ENCODE measurements at regions not wholly inside any gene's neighbourhood (a gene's known extent, or its start where the extent isn't known, plus 50 kb on each side); places are given as distances from the start of the nearest gene placed in this dataset.

- Histone ChIP-seq H2AFZ (ENCODE audit: low read depth, low read length, severe bottlenecking) (no peak overlapping the region), H3K36me3 (ENCODE audit: low read length) (no peaks in the 10 kb centered on the region), H3K9me3 (ENCODE audit: insufficient read depth, low read length) (no peaks in the 10 kb centered on the region), H3K9me2 (replicated peaks; ENCODE audit: insufficient read depth, low read length) (no peaks in the 10 kb centered on the region), H3K27me3 (ENCODE audit: low read length) (no peaks in the 10 kb centered on the region), H4K20me1 (ENCODE audit: low read depth, low read length) (no peaks in the 10 kb centered on the region), H3K9ac (ENCODE audit: low read length) (no peak overlapping the region), H3F3A (ENCODE audit: insufficient read depth) (no peaks in the 10 kb centered on the region), H3K4me2 (ENCODE audit: low read depth, low read length, poor library complexity, severe bottlenecking) (no peak overlapping the region), H3K79me2 (ENCODE audit: insufficient read depth, low read length) (no peaks in the 10 kb centered on the region), H3K27ac (ENCODE audit: low read depth, low read length) (no peak overlapping the region), H3K4me3 (ENCODE audit: insufficient read depth, low read length, poor library complexity, severe bottlenecking) (no peak overlapping the region)
- TF ChIP-seq, protein P1, sequence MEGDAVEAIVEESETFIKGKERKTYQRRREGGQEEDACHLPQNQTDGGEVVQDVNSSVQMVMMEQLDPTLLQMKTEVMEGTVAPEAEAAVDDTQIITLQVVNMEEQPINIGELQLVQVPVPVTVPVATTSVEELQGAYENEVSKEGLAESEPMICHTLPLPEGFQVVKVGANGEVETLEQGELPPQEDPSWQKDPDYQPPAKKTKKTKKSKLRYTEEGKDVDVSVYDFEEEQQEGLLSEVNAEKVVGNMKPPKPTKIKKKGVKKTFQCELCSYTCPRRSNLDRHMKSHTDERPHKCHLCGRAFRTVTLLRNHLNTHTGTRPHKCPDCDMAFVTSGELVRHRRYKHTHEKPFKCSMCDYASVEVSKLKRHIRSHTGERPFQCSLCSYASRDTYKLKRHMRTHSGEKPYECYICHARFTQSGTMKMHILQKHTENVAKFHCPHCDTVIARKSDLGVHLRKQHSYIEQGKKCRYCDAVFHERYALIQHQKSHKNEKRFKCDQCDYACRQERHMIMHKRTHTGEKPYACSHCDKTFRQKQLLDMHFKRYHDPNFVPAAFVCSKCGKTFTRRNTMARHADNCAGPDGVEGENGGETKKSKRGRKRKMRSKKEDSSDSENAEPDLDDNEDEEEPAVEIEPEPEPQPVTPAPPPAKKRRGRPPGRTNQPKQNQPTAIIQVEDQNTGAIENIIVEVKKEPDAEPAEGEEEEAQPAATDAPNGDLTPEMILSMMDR (IDR thresholded peaks at IDR 0.05; ENCODE audit: insufficient read depth, low read length, poor library complexity, severe bottlenecking) = no peak
- no peak for TF ChIP-seq EZH2phosphoT487 (conservative IDR thresholded peaks at IDR 0.05; ENCODE audit: low read length)
Observed at GRCh38 chr16:9500872-9501271, 409.4 kb downstream of the HAPSTR1 start.

DNA sequence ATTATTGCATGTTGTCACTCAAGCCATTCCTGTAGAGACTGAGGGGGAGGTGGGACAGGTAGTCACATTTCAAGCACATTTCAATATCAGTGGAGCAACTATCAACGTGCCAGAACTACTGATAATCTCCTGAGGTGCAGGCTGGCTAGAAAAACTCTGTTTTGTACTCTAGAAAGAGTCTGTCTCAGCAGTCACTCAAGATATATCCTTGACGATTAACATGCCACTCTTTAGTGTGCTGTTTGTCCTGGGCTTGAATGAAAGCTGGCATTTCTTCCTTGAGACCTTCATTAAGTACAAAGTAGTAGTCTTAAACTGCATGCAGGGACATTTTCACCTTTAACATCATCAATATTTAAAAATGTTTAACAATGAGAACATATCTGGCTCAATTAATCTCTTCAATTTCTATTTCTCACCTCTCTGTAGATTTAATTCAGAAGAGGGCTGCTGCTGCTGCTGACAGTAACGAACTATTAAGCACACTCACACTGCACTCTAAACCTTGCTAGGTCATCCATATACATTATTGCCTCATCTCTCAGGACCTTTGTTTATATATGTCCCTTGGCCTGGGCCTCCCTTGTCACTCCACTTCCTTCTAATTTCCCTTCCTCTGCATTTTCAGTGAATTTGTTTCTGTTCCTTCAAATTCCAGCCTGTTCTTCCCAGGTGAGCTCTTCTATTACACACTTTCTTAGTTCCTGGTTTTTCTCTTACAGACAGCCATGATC lies 412.0 kb downstream of the HAPSTR1 start:
- no peak overlapping the region for H2AFZ ChIP-seq (ENCODE audit: low read depth, low read length, severe bottlenecking)

GRCh38 chr16:9508328-9508936 lies 417.0 kb downstream of the HAPSTR1 start:
- Histone ChIP-seq H3K27ac (ENCODE audit: low read depth, low read length) (no peak overlapping the region), H3F3A (ENCODE audit: insufficient read depth) (no peaks in the 10 kb centered on the region), H3K36me3 (ENCODE audit: low read length) (no peaks in the 10 kb centered on the region), H3K9ac (ENCODE audit: low read length) (no peak overlapping the region), H3K9me2 (replicated peaks; ENCODE audit: insufficient read depth, low read length) (no peaks in the 10 kb centered on the region), H3K4me3 (ENCODE audit: insufficient read depth, low read length, poor library complexity, severe bottlenecking) (no peak overlapping the region), H3K27me3 (ENCODE audit: low read length) (no peaks in the 10 kb centered on the region), H2AFZ (ENCODE audit: low read depth, low read length, severe bottlenecking) (no peak overlapping the region), H3K4me2 (ENCODE audit: low read depth, low read length, poor library complexity, severe bottlenecking) (no peak overlapping the region), H3K9me3 (ENCODE audit: insufficient read depth, low read length) (no peaks in the 10 kb centered on the region), H4K20me1 (ENCODE audit: low read depth, low read length) (no peaks in the 10 kb centered on the region), H3K79me2 (ENCODE audit: insufficient read depth, low read length) (no peaks in the 10 kb centered on the region)
- TF ChIP-seq, protein P1 (IDR thresholded peaks at IDR 0.05; ENCODE audit: insufficient read depth, low read length, poor library complexity, severe bottlenecking) = no peak

More for the DNA sequence above, 412.0 kb downstream of the HAPSTR1 start:
- H3K9ac ChIP-seq (ENCODE audit: low read length) = no peak overlapping the region
- H3F3A ChIP-seq (ENCODE audit: insufficient read depth) = no peaks in the 10 kb centered on the region
- no peaks in the 10 kb centered on the region for H3K79me2 ChIP-seq (ENCODE audit: insufficient read depth, low read length)
- H3K36me3 ChIP-seq (ENCODE audit: low read length) = no peaks in the 10 kb centered on the region
- H3K4me3 ChIP-seq (ENCODE audit: insufficient read depth, low read length, poor library complexity, severe bottlenecking) = no peak overlapping the region
- TF ChIP-seq EZH2phosphoT487 (conservative IDR thresholded peaks at IDR 0.05; ENCODE audit: low read length) = no peak
- TF ChIP-seq, protein P1 (IDR thresholded peaks at IDR 0.05; ENCODE audit: insufficient read depth, low read length, poor library complexity, severe bottlenecking) = no peak
- H3K27me3 ChIP-seq (ENCODE audit: low read length) = no peaks in the 10 kb centered on the region
- H3K9me2 ChIP-seq (replicated peaks; ENCODE audit: insufficient read depth, low read length) = no peaks in the 10 kb centered on the region
- H3K27ac ChIP-seq (ENCODE audit: low read depth, low read length) = no peak overlapping the region
- H3K4me2 ChIP-seq (ENCODE audit: low read depth, low read length, poor library complexity, severe bottlenecking) = no peak overlapping the region
- no peaks in the 10 kb centered on the region for H4K20me1 ChIP-seq (ENCODE audit: low read depth, low read length)
- no peaks in the 10 kb centered on the region for H3K9me3 ChIP-seq (ENCODE audit: insufficient read depth, low read length)
